PC-9 (cell line): ENCODE measurements at regions not wholly inside any gene's neighbourhood (a gene's known extent, or its start where the extent isn't known, plus 50 kb on each side); places are given as distances from the start of the nearest gene placed in this dataset.

ENCODE experiments used
- EZH2 ChIP-seq: fragments of 200-600 bp; sonication (generic); IDR thresholded peaks from 2 replicates; pipeline ENCODE4 v1.8.0; 2017; ENCODE audit warnings: antibody characterized with exemption, low read depth
- TF ChIP-seq, protein P1 (sequence below): fragments of 200-600 bp; sonication (generic); conservative IDR thresholded peaks from 2 replicates; pipeline ENCODE4 v1.6.1; 2017; ENCODE audit warnings: mixed run types, antibody characterized with exemption, mild to moderate bottlenecking, moderate library complexity

DNA sequence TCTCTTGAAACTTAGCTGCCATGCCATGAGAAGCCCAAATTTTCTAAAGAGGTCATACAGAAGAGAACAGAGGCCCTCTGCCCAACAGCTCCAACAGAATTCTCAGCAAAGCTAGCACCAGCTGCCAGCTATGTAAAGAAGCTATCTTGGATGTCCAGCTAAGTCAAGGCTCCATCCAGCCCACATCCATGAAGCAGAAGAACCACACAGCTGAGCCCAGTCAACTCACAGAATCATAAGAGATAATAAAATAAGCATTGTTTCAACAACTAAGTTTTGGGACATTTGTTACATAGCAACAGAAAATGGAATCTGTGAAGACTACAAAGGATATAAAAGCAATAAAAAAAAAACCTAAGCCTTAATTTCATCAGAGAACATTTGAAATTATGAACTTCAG is 434.3 kb downstream of the TXNL1 start:
- TF ChIP-seq, protein P1, sequence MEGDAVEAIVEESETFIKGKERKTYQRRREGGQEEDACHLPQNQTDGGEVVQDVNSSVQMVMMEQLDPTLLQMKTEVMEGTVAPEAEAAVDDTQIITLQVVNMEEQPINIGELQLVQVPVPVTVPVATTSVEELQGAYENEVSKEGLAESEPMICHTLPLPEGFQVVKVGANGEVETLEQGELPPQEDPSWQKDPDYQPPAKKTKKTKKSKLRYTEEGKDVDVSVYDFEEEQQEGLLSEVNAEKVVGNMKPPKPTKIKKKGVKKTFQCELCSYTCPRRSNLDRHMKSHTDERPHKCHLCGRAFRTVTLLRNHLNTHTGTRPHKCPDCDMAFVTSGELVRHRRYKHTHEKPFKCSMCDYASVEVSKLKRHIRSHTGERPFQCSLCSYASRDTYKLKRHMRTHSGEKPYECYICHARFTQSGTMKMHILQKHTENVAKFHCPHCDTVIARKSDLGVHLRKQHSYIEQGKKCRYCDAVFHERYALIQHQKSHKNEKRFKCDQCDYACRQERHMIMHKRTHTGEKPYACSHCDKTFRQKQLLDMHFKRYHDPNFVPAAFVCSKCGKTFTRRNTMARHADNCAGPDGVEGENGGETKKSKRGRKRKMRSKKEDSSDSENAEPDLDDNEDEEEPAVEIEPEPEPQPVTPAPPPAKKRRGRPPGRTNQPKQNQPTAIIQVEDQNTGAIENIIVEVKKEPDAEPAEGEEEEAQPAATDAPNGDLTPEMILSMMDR, result no peak
- TF ChIP-seq EZH2, result no peak
